Body of pancreas (tissue), 4 donors: ENCODE measurements at regions not wholly inside any gene's neighbourhood (a gene's known extent, or its start where the extent isn't known, plus 50 kb on each side); places are given as distances from the start of the nearest gene placed in this dataset.
"Not testable (repeated sequence)": the region's sequence is repeated elsewhere in the genome, so short reads cannot be mapped to it uniquely, and the experiment has no call there.

Source experiments
- POLR2A ChIP-seq, 3 donors: fragments of 450-650 bp; IDR thresholded peaks; one replicate each; pipeline ENCODE4 v1.6.1; 2016; ENCODE audit warnings: antibody characterized with exemption in 3 of 3, mild to moderate bottlenecking in 2 of 3
- TF ChIP-seq, protein P1 (sequence below), 7 experiments: fragments of 450-650 bp in 4 of 7; fragments of 200-600 bp in 3 of 7; sonication (generic) in 3 of 7; IDR thresholded peaks; one replicate each; pipeline ENCODE4 v1.5.1; 2016 to 2019; ENCODE audit warnings: antibody characterized with exemption in 7 of 7

DNA sequence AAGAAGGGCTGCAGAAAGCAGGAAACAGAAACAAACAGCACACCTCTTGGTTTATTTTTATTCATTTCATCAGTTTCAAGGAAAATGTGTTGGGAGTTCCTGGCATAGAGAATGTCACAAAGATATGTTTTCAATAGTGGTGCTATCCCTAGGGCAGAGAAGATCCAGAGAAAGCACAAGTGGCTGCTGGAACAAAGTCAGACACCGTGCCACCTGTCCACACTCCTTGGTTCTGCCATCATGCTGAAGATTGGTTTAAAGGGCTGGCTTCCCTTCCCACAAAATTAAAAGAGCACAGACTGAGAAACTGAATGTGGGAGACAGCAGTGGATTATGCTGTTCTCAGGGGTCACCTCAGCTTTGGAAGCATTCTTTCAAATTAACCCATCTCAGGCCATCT lies 2735.7 kb downstream of the RPIA start:
- TF ChIP-seq, protein P1, sequence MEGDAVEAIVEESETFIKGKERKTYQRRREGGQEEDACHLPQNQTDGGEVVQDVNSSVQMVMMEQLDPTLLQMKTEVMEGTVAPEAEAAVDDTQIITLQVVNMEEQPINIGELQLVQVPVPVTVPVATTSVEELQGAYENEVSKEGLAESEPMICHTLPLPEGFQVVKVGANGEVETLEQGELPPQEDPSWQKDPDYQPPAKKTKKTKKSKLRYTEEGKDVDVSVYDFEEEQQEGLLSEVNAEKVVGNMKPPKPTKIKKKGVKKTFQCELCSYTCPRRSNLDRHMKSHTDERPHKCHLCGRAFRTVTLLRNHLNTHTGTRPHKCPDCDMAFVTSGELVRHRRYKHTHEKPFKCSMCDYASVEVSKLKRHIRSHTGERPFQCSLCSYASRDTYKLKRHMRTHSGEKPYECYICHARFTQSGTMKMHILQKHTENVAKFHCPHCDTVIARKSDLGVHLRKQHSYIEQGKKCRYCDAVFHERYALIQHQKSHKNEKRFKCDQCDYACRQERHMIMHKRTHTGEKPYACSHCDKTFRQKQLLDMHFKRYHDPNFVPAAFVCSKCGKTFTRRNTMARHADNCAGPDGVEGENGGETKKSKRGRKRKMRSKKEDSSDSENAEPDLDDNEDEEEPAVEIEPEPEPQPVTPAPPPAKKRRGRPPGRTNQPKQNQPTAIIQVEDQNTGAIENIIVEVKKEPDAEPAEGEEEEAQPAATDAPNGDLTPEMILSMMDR (IDR thresholded peaks at IDR 0.05) = not testable (repeated sequence)
- not testable (repeated sequence) for TF ChIP-seq POLR2A (IDR thresholded peaks at IDR 0.05)
